ENCODE measurements at regions not wholly inside any gene's neighbourhood (a gene's known extent, or its start where the extent isn't known, plus 50 kb on each side); places are given as distances from the start of the nearest gene placed in this dataset.

GRCh38 chr7:45451342-45452035 lies 122.7 kb upstream of the ADCY1 start:
- no peak for TF ChIP-seq CTCF (IDR thresholded peaks at IDR 0.05)
- WGBS (ENCODE audit: insufficient coverage) = 13% methylated on average over 2 of the region's 2 CpGs

GRCh38 chr7:45454771-45455170 lies 119.4 kb upstream of the ADCY1 start:
- H3K27ac Mint-ChIP-seq = no peak overlapping the region
- no peaks in the 10 kb centered on the region for H3K36me3 ChIP-seq (ENCODE audit: control insufficient read depth, insufficient read depth, low read length)
- no peaks in the 10 kb centered on the region for H3K9me3 ChIP-seq (ENCODE audit: control insufficient read depth, insufficient read depth, low read length)
- H3K27ac ChIP-seq (ENCODE audit: low read length) = no peak overlapping the region
- no peak for TF ChIP-seq CTCF (IDR thresholded peaks at IDR 0.05)
- H3K4me1 ChIP-seq (ENCODE audit: control insufficient read depth, insufficient read depth, low read length) = no peaks in the 10 kb centered on the region
- H3K4me3 ChIP-seq (ENCODE audit: low read length) = no peak overlapping the region
- no peaks in the 10 kb centered on the region for H3K9me3 Mint-ChIP-seq
- no peak for DNase-seq
- WGBS (ENCODE audit: insufficient coverage) = 72% methylated on average over 3 of the region's 3 CpGs
- H3K27me3 Mint-ChIP-seq (ENCODE audit: low read depth in 2 of 2) = peaks cover 12 to 25% of the 10 kb centered on the region in 2 donors
- H3K36me3 Mint-ChIP-seq = no peaks in the 10 kb centered on the region
- no peak overlapping the region for H3K4me3 Mint-ChIP-seq
- H3K4me1 Mint-ChIP-seq = no peaks in the 10 kb centered on the region
- intact Hi-C loops (cut with micrococcal nuclease) = no loop called here
- no peaks in the 10 kb centered on the region for H3K27me3 ChIP-seq (ENCODE audit: control insufficient read depth, insufficient read depth, low read length)
- ATAC-seq = no peak

More at GRCh38 chr7:45451342-45452035, 122.7 kb upstream of the ADCY1 start:
- Mint-ChIP-seq H3K4me3 (no peak overlapping the region), H3K27me3 (ENCODE audit: low read depth in 2 of 2) (peaks cover 21% of the 10 kb centered on the region in 2 donors), H3K36me3 (no peaks in the 10 kb centered on the region), H3K9me3 (no peaks in the 10 kb centered on the region), H3K4me1 (no peaks in the 10 kb centered on the region), H3K27ac (no peak overlapping the region)
- Histone ChIP-seq H3K27me3 (ENCODE audit: control insufficient read depth, insufficient read depth, low read length) (no peaks in the 10 kb centered on the region), H3K27ac (ENCODE audit: low read length) (no peak overlapping the region), H3K4me3 (ENCODE audit: low read length) (no peak overlapping the region), H3K4me1 (ENCODE audit: control insufficient read depth, insufficient read depth, low read length) (no peaks in the 10 kb centered on the region), H3K9me3 (ENCODE audit: control insufficient read depth, insufficient read depth, low read length) (no peaks in the 10 kb centered on the region), H3K36me3 (ENCODE audit: control insufficient read depth, insufficient read depth, low read length) (no peaks in the 10 kb centered on the region)
- intact Hi-C loops (cut with micrococcal nuclease) = no loop called here
- DNase-seq (no peak), ATAC-seq (no peak)

- H3K27ac Mint-ChIP-seq = no peak overlapping the region
- no peak for ATAC-seq
- WGBS (ENCODE audit: insufficient coverage) = 73% methylated on average over 4 of the region's 4 CpGs
These were observed 118.5 kb upstream of the ADCY1 start for GRCh38 chr7:45455662-45456061.

More at GRCh38 chr7:45455662-45456061, 118.5 kb upstream of the ADCY1 start:
- Histone ChIP-seq H3K27me3 (ENCODE audit: control insufficient read depth, insufficient read depth, low read length) (no peaks in the 10 kb centered on the region), H3K36me3 (ENCODE audit: control insufficient read depth, insufficient read depth, low read length) (no peaks in the 10 kb centered on the region), H3K27ac (ENCODE audit: low read length) (no peak overlapping the region), H3K4me1 (ENCODE audit: control insufficient read depth, insufficient read depth, low read length) (no peaks in the 10 kb centered on the region), H3K9me3 (ENCODE audit: control insufficient read depth, insufficient read depth, low read length) (no peaks in the 10 kb centered on the region), H3K4me3 (ENCODE audit: low read length) (no peak overlapping the region)
- no peaks in the 10 kb centered on the region for H3K4me1 Mint-ChIP-seq
- H3K4me3 Mint-ChIP-seq = no peak overlapping the region
- no peak for DNase-seq
- no peaks in the 10 kb centered on the region for H3K9me3 Mint-ChIP-seq
- TF ChIP-seq CTCF (IDR thresholded peaks at IDR 0.05) = no peak
- intact Hi-C loops (cut with micrococcal nuclease) = no loop called here
- H3K36me3 Mint-ChIP-seq = no peaks in the 10 kb centered on the region
- H3K27me3 Mint-ChIP-seq (ENCODE audit: low read depth in 2 of 2) = peaks cover 12 to 26% of the 10 kb centered on the region in 2 donors

Data from natural killer cell (primary cell).